Spleen (tissue), 7 donors: ENCODE measurements at regions not wholly inside any gene's neighbourhood (a gene's known extent, or its start where the extent isn't known, plus 50 kb on each side); places are given as distances from the start of the nearest gene placed in this dataset.
"Not testable (repeated sequence)": the region's sequence is repeated elsewhere in the genome, so short reads cannot be mapped to it uniquely, and the experiment has no call there.

Experiments used
- POLR2A ChIP-seq, 3 donors: fragments of 450-650 bp; IDR thresholded peaks; one replicate each; pipeline ENCODE4 v1.5.1; 2017; ENCODE audit warnings: antibody characterized with exemption in 3 of 3, mild to moderate bottlenecking in 1 of 3
- POLR2AphosphoS5 ChIP-seq, 3 donors: sonication (generic); formaldehyde crosslinking; IDR thresholded peaks; one replicate each; pipeline ENCODE4 v1.5.1; 2017; ENCODE audit warnings: antibody characterized with exemption in 3 of 3
- TF ChIP-seq, protein P1 (sequence below), 11 experiments: fragments of 200-600 bp in 7 of 11; fragments of 450-650 bp in 4 of 11; sonication (generic) in 4 of 11; IDR thresholded peaks in 8 of 11; conservative IDR thresholded peaks in 3 of 11; 1 replicate in 7 of 11; 2 replicates in 4 of 11; pipeline versions ENCODE4 v1.4.0 to v1.8.0; 2016 to 2021; ENCODE audit warnings: antibody characterized with exemption in 11 of 11, inconsistent platforms in 4 of 11, mild to moderate bottlenecking in 1 of 11
- donor health status: DM: no; HTN: no; CAD: no; lungs with moderate emphysema.
- donor health status: DM: no; HTN: no; CAD: no.
- donor health status: DM: no; HTN: no; CAD: no.

- TF ChIP-seq, protein P1, sequence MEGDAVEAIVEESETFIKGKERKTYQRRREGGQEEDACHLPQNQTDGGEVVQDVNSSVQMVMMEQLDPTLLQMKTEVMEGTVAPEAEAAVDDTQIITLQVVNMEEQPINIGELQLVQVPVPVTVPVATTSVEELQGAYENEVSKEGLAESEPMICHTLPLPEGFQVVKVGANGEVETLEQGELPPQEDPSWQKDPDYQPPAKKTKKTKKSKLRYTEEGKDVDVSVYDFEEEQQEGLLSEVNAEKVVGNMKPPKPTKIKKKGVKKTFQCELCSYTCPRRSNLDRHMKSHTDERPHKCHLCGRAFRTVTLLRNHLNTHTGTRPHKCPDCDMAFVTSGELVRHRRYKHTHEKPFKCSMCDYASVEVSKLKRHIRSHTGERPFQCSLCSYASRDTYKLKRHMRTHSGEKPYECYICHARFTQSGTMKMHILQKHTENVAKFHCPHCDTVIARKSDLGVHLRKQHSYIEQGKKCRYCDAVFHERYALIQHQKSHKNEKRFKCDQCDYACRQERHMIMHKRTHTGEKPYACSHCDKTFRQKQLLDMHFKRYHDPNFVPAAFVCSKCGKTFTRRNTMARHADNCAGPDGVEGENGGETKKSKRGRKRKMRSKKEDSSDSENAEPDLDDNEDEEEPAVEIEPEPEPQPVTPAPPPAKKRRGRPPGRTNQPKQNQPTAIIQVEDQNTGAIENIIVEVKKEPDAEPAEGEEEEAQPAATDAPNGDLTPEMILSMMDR (IDR thresholded peaks at IDR 0.05 in 8 of 11, conservative IDR thresholded peaks at IDR 0.05 in 3 of 11), result not testable (repeated sequence)
- TF ChIP-seq POLR2A, POLR2AphosphoS5 (IDR thresholded peaks at IDR 0.05): not testable (repeated sequence)
These were observed 529.2 kb downstream of the TNS3 start for GRCh38 chr7:47052541-47053208.
